ENCODE measurements at regions not wholly inside any gene's neighbourhood (a gene's known extent, or its start where the extent isn't known, plus 50 kb on each side); places are given as distances from the start of the nearest gene placed in this dataset.

DNA sequence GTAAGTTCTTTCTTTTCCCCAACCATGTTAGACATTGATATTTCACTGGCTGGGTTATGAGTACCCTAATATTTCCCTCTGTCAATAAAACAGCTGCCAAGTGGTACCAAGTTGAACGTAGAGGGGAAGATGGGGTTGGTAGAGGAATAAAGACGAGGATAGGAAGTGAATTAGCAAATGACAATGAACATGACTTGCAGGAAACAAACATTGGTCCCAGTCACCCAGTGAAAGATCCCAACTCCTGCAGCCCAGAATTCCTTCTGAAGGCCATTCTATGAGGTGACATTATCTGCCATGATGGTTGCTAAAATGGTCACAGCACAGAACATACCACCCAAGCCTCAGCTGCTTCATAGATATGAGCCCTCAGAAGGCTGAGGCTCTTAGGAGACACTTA lies 159.0 kb upstream of the CTNNB1 start:
- no peak for DNase-seq (ENCODE audit: low read depth in 2 of 2)

DNA sequence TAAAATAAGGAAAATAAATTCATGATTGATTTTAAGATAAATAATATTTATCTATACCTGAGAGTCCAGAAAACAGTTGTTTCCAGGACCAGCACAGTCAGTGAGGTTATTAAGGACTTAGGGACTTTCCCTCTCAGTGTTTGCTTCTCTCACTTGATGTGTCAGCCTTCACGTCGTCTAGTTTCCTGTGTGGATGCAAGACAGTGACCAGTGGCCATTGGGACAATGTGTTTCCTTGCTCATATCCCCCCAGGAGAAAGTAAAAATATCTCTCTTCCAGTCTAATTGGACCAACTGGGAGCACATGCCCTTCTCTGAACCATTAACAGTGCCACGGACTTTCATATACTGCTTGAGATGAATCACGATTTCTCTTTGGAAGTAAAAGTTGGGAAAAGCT lies 157.8 kb upstream of the CTNNB1 start:
- no peak for DNase-seq (ENCODE audit: low read depth in 2 of 2)

GRCh38 chr3:41041899-41042298 lies 157.4 kb upstream of the CTNNB1 start:
- DNase-seq (ENCODE audit: low read depth in 2 of 2) = no peak

DNA sequence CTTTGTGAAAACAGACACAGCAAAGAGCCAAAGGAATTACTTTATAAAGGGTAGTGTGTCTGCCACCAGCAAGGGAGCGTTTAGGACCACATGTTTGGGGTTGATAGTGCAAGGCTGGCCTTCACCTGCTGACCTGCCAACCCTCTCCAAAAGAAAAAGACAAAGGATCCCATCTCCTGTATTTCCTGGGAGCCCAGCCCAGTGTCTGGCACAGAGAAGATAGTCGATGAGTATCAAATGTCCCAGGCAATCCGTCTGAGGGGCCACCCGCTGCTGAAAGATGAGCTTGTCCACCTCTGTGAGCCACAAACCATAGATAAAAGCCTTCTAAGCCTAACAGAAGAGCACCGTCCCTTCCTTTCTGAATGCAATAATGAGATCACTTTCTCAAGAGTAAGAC lies 154.8 kb upstream of the CTNNB1 start:
- DNase-seq (ENCODE audit: low read depth in 2 of 2) = no peak

DNA sequence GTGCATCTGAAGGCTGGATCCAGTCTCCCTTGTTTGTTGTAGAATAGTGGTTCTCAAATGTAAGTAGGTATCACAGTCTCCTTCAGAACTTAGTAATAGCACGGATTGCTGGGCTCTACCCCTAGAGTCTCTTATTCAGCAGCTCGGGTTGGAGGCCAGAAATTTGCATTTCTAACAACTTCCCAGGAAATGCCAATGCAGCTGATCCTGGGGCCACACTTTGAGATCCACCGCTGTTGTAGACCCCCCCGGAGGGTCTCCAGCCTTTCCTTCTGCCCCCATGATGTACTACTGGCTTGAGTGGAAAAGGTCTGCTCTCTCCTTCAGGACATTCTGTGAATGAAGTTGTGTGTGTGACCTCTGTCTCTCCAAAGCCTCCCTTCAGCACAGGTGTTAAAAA lies 153.8 kb upstream of the CTNNB1 start:
- DNase-seq (ENCODE audit: low read depth in 2 of 2) = no peak

DNA sequence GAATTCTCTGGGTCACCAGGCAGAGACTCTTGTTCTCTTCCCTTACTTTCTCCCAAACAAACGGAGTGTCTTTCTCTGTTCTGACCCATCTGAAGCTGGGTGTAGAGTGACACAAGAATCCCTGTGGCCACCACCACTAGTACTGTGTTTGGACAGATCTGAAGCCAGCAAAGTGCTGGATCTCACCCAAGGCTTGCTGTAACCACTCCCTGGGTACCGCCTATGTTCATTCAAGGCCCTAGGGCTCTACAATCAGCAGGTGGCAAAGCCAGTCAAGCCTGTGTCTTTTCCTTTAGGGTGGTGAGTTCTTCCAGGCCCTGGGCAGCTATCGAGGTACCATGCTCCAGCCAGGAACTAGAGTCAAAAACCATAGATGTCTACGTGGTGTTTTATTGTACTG lies 149.2 kb upstream of the CTNNB1 start:
- DNase-seq (ENCODE audit: low read depth in 2 of 2) = no peak

- no peak for DNase-seq (ENCODE audit: low read depth in 2 of 2)
These were observed 146.1 kb upstream of the CTNNB1 start for GRCh38 chr3:41053220-41053619.

DNA sequence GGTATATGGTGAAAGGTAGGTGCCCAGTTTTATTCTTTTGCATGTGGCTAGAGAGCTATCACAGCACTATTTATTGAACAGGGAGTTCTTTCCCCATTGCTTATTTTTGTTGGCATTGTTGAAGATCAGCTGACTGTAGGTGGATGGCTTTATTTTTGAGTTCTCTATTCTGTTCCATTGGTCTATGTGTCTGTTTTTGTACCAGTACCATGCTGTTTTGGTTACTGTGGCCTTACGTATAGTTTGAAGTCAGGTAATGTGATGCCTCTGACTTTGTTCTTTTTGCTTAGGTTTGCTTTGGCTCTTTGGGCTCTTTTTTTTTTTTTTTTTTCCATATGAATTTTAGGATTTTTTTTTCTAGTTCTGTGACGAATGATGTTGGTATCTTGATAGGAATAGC lies 139.2 kb upstream of the CTNNB1 start:
- DNase-seq (ENCODE audit: low read depth in 2 of 2) = no peak

DNA sequence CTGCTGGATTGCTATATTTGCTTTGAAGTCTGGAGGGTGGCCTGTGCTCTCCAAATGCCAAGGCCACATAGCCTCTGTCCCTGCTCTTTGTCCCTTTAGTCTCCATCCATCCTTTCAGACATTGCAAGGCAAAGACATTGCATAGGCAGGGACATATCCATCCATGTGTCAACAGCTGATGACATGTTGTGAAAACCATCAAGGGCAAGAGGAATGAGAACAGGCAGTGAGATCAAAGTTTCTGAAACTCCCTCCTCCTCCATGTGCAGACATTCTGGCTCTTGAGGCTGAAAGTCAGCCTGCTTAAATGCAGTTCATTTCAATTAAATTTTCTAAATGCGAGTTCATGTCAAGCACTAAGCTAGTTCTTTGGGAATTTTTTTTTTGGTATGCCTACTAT lies 135.2 kb upstream of the CTNNB1 start:
- no peak for DNase-seq (ENCODE audit: low read depth in 2 of 2)

GRCh38 chr3:41064526-41064925 lies 134.8 kb upstream of the CTNNB1 start:
- DNase-seq (ENCODE audit: low read depth in 2 of 2) = no peak

DNA sequence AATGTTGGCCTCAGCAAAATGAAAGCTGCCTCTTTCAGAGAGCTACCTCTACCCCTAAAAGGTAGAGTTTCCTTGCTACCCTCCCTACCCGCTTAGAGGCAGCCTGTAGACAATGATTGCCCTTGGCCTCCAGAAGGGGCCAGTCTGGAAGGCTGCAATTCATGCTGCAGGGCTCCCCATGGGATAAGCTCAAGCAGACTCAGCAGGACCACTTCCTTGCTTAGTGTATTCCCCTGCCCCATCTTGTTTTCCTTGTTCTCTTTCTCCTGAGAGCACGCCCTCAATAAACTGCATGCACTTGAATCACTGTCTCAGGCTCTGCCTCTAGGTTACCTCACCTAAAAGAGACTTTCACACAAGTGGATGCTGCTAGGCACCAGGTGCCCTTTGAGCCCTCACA lies 134.0 kb upstream of the CTNNB1 start:
- no peak for DNase-seq (ENCODE audit: low read depth in 2 of 2)

DNA sequence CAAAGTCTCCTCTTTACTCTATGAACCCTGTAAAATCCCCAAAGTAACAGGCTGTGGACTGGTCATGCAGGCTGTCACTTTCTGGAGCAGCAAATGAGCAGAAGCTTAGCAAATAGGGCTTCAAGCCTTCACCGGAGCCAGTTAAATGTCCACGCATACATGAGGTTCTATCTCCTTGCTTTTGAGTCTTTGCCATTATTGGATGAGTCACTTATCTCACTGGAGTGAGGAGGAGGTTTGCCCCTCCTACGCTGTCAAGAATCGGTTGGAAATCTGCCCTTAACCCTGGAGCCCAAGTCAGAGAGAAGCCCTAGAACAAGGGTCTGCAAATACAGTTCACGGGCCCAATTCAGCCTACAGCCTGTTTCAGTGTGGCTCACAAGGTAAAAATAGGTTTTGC lies 126.1 kb upstream of the CTNNB1 start:
- DNase-seq (ENCODE audit: low read depth in 2 of 2) = no peak

DNA sequence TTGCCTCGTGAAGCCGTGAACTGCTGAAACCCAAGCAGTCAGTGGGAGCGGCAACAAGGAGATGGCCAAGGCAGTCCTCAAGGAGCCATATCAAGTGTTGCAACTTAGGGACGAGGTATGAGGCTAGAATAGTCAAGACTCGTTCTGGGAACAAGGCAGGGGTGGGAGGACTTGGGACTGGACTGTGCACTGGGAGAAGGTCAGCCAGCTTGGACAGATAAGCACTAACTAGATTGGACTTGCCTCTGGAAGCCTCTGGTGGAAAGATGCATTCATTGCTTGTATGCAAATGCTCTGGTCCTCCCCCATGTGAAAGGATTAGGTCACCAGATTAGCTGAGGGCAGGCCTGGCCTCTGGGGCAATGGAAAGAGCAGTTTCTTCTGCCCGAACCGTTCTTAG lies 123.3 kb upstream of the CTNNB1 start:
- DNase-seq (ENCODE audit: low read depth in 2 of 2) = no peak

- DNase-seq (ENCODE audit: low read depth in 2 of 2) = no peak
These were observed 122.9 kb upstream of the CTNNB1 start for GRCh38 chr3:41076399-41076798.

DNA sequence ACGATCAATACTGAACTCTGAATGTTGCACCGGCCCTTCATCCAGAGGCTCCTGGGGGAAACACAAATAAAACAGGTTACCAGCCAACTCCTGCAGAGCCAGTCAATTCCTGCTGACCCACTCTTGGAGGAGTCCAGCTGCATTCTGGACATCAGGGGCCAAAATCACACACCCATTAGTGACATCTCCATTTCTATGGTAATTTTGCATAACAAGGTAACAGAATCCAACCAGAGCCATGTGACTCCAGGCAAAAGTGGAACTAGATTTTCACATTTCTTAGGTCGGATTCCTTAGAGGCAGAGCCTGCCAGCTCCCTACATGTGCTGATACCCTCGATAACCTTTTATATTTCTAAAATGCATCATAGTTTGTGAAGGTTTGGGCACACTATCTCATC lies 119.2 kb upstream of the CTNNB1 start:
- DNase-seq (ENCODE audit: low read depth in 2 of 2) = no peak

- no peak for DNase-seq (ENCODE audit: low read depth in 2 of 2)
These were observed 110.4 kb upstream of the CTNNB1 start for GRCh38 chr3:41088882-41089281.

DNA sequence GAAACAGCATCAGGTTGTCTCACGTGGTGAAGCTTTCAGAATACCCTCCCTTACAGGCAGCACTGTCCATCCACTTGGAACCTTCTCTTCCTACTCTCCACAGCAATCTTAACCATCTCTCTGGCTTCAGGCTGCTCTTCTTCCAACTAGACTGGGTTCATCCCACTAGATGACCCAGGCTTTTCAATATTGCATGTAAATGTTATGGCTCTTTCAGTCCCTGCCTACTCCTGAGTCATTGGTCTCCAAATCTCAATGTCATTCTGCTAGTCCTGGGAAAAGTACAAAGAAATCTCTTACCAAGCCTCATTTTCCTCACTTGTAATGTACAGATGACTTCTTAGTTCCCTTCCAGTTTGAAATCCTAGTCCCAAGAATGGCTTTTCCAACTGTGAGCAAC lies 109.7 kb upstream of the CTNNB1 start:
- no peak for DNase-seq (ENCODE audit: low read depth in 2 of 2)

DNA sequence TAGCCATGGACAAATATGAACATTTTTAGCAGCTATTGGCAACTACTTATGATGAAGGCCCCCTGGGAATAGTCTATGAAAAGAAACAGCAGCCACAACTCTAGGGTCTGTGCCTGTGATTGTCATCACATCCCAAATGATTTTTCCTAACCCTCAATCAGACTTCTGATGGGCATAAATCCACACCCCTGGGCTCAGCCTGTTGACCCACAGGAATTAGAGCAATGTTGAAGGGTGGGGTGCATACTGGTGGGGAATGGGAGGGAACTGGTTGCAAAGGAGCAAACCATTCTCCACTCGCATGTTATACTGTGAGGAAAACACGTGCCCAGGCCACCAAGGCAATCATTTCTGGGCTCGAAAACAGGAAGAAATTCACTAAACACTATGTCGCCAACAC lies 106.5 kb upstream of the CTNNB1 start:
- DNase-seq (ENCODE audit: low read depth in 2 of 2) = no peak

GRCh38 chr3:41093476-41093875 lies 105.8 kb upstream of the CTNNB1 start:
- DNase-seq (ENCODE audit: low read depth in 2 of 2) = no peak

GRCh38 chr3:41094351-41094750 lies 105.0 kb upstream of the CTNNB1 start:
- no peak for DNase-seq (ENCODE audit: low read depth in 2 of 2)

DNA sequence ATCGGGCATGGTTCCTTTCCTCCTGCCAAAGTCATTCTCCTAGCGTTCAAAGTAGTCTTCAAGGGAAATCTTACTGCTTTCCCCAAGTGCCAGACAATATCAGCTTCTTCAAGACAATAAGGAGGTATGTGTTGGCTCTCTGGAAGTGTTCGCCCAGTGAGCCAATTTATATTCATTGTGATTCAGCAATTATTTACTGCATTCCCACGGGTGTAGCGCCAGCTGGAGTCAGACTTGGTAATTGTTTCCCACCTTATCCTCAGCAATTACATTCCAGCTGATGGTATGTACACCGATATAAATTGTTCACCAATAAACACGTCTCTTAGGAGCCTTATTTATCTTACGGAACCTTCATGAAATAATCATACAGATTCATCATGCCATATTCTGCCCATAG lies 103.6 kb upstream of the CTNNB1 start:
- DNase-seq (ENCODE audit: low read depth in 2 of 2) = no peak

GRCh38 chr3:41097896-41098496 lies 101.3 kb upstream of the CTNNB1 start:
- no peak for DNase-seq (ENCODE audit: low read depth in 2 of 2)

- DNase-seq (ENCODE audit: low read depth in 2 of 2) = no peak
These were observed 98.1 kb upstream of the CTNNB1 start for GRCh38 chr3:41101231-41101630.

DNA sequence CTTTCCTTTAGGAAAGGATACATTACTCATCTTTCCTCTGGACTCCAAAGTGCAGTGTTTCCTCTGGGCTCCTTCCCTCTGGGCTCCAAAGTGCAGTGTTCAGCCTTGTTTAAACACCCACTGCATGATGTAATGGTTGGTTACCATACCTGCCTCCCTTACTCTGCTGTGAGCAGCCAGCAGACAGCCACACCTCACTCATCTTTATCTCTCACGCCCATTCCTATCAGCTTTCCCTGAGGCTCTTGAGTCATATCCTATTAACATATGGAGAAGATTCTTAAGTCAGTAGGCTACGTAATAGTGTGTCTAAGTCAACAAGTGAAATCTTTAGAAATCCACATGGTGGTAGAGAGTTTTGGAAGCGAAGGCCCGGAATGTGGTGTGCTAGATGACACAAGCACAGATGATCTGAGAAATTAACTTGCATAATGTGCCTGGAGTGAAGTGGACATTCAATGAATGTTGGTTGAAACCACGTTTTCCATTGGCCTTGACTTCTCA lies 97.2 kb upstream of the CTNNB1 start:
- no peak for DNase-seq (ENCODE audit: low read depth in 2 of 2)

Data from fibroblast of skin of left quadriceps (primary cell).